ENCODE measurements at regions not wholly inside any gene's neighbourhood (a gene's known extent, or its start where the extent isn't known, plus 50 kb on each side); places are given as distances from the start of the nearest gene placed in this dataset.
"Not testable (repeated sequence)": the region's sequence is repeated elsewhere in the genome, so short reads cannot be mapped to it uniquely, and the experiment has no call there.

DNA sequence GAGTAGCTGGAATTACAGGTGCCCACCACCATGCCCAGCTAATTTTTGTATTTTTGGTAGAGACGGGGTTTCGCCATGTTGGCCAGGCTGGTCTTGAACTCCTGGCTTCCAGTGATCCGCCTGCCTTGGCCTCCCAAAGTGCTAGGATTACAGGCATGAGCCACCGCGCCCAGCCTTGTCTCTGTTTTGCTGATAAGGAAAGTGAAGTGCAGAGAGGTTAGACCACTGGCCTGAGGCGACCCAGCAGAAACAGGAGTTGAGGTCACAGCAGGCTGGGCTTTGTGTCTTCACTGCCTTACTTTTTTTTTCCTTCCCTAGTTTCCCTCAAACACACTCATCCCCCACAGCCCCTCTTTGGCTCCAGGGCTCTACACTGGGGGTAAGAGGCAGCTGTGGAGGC, 93.0 kb upstream of the CIBAR2 start:
- TF ChIP-seq, protein P1, sequence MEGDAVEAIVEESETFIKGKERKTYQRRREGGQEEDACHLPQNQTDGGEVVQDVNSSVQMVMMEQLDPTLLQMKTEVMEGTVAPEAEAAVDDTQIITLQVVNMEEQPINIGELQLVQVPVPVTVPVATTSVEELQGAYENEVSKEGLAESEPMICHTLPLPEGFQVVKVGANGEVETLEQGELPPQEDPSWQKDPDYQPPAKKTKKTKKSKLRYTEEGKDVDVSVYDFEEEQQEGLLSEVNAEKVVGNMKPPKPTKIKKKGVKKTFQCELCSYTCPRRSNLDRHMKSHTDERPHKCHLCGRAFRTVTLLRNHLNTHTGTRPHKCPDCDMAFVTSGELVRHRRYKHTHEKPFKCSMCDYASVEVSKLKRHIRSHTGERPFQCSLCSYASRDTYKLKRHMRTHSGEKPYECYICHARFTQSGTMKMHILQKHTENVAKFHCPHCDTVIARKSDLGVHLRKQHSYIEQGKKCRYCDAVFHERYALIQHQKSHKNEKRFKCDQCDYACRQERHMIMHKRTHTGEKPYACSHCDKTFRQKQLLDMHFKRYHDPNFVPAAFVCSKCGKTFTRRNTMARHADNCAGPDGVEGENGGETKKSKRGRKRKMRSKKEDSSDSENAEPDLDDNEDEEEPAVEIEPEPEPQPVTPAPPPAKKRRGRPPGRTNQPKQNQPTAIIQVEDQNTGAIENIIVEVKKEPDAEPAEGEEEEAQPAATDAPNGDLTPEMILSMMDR (IDR thresholded peaks at IDR 0.05; ENCODE audit: poor library complexity) = not testable (repeated sequence)
- not testable (repeated sequence) for TF ChIP-seq EZH2phosphoT487 (IDR thresholded peaks at IDR 0.05; ENCODE audit: low read depth, severe bottlenecking, unreplicated experiment); EZH2 (IDR thresholded peaks at IDR 0.05; ENCODE audit: borderline replicate concordance)

All from hepatocyte (in vitro differentiated cells).